ENCODE measurements at regions not wholly inside any gene's neighbourhood (a gene's known extent, or its start where the extent isn't known, plus 50 kb on each side); places are given as distances from the start of the nearest gene placed in this dataset.

DNA sequence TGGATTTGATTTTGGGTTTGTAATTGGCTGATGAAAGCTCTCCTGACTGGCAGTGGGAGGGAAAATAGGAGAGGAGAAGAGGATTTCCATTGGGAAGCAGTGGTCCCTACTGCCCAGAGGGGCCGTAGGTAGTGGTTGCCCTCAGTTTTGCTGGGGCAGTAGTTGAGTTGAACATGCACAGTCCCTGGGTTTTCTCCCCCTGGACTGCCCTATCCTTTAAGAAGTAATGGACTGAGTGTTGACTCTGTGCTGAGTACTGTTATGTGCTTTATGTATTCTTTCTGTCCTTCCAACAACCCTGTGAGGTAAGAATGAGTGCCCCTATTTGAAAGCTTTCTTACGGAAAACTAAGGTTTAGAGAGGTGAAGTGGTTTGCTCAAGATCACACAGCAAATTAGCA lies 111.2 kb upstream of the RPS23 start:
- TF ChIP-seq, protein P1, sequence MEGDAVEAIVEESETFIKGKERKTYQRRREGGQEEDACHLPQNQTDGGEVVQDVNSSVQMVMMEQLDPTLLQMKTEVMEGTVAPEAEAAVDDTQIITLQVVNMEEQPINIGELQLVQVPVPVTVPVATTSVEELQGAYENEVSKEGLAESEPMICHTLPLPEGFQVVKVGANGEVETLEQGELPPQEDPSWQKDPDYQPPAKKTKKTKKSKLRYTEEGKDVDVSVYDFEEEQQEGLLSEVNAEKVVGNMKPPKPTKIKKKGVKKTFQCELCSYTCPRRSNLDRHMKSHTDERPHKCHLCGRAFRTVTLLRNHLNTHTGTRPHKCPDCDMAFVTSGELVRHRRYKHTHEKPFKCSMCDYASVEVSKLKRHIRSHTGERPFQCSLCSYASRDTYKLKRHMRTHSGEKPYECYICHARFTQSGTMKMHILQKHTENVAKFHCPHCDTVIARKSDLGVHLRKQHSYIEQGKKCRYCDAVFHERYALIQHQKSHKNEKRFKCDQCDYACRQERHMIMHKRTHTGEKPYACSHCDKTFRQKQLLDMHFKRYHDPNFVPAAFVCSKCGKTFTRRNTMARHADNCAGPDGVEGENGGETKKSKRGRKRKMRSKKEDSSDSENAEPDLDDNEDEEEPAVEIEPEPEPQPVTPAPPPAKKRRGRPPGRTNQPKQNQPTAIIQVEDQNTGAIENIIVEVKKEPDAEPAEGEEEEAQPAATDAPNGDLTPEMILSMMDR (IDR thresholded peaks at IDR 0.05), result no peak
- TF ChIP-seq POLR2A (IDR thresholded peaks at IDR 0.05) (no peak), POLR2AphosphoS5 (IDR thresholded peaks at IDR 0.05) (no peak), EP300 (IDR thresholded peaks at IDR 0.05) (no peak)

Data from upper lobe of left lung (tissue), 4 donors.